Vagina (tissue), 2 donors: ENCODE measurements at regions not wholly inside any gene's neighbourhood (a gene's known extent, or its start where the extent isn't known, plus 50 kb on each side); places are given as distances from the start of the nearest gene placed in this dataset.

Source experiments
- DNase-seq, 2 donors: peaks; one replicate each; pipeline ENCODE4 v3.0.0-alpha.2; 2017; ENCODE audit errors: extremely low spot score in 2 of 2
- H3K27ac ChIP-seq: fragments of 200-600 bp; sonication (generic); one replicate; pipeline ENCODE4 v1.5.1; 2019
- H3K27me3 ChIP-seq: fragments of 200-600 bp; sonication (generic); one replicate; pipeline ENCODE4 v1.5.1; 2019
- H3K36me3 ChIP-seq, 2 donors: fragments of 200-600 bp; sonication (generic); one replicate each; pipeline ENCODE4 v1.5.1; 2017 to 2019
- H3K4me1 ChIP-seq: fragments of 200-600 bp; sonication (generic); one replicate; pipeline ENCODE4 v1.5.1; 2019
- H3K4me3 ChIP-seq, 2 donors: fragments of 200-600 bp; sonication (generic); 1 replicate in 1 of 2; 2 replicates in 1 of 2; pipeline ENCODE4 v1.5.1; 2016 to 2019
- H3K9me3 ChIP-seq: fragments of 200-600 bp; sonication (generic); one replicate; pipeline ENCODE4 v1.5.1; 2019
- POLR2A ChIP-seq, 2 donors: fragments of 450-650 bp; IDR thresholded peaks; one replicate each; pipeline ENCODE4 v1.6.1; 2017; ENCODE audit warnings: antibody characterized with exemption in 2 of 2, mild to moderate bottlenecking in 2 of 2, moderate library complexity in 2 of 2
- POLR2AphosphoS5 ChIP-seq, 2 donors: sonication (generic); formaldehyde crosslinking; IDR thresholded peaks; one replicate each; pipeline ENCODE4 v1.9.0; 2017; ENCODE audit warnings: antibody characterized with exemption in 2 of 2, mild to moderate bottlenecking in 2 of 2, low read depth in 1 of 2; ENCODE audit not compliant: insufficient read depth in 1 of 2
- intact Hi-C: fragments of 100-400 bp; cut with DNase I; formaldehyde crosslinking; loops from one replicate; pipeline ENCODE4 v1.15.1; 2023
- TF ChIP-seq, protein P1 (sequence below), 3 experiments: fragments of 450-650 bp in 2 of 3; fragments of 200-600 bp in 1 of 3; sonication (generic) in 1 of 3; IDR thresholded peaks; one replicate each; pipeline ENCODE4 v1.5.1; 2017 to 2019; ENCODE audit warnings: antibody characterized with exemption in 3 of 3, mild to moderate bottlenecking in 2 of 3, moderate library complexity in 2 of 3

DNA sequence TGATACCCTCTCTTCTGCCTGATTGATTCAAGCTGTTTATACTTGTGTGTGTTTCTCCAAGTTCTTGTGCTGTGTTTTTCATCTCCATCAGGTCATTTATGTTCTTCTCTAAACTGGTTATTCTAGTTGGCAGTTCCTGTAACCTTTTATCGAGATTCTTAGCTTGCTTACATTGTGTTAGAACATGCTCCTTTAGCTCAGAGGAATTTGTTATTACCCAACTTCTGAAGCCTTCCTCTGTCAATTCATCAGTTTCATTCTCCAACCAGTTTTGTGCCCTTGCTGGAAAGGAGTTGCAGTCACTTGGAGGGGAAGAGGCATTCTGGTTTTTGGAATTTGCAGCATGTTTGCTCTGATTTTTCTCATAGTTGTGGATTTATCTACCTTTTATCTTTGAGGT lies 126.2 kb upstream of the FTMT start:
- no peaks in the 10 kb centered on the region for H3K27me3 ChIP-seq
- no peaks in the 10 kb centered on the region for H3K9me3 ChIP-seq
- no peaks in the 10 kb centered on the region for H3K36me3 ChIP-seq
- no peak for DNase-seq
- TF ChIP-seq, protein P1, sequence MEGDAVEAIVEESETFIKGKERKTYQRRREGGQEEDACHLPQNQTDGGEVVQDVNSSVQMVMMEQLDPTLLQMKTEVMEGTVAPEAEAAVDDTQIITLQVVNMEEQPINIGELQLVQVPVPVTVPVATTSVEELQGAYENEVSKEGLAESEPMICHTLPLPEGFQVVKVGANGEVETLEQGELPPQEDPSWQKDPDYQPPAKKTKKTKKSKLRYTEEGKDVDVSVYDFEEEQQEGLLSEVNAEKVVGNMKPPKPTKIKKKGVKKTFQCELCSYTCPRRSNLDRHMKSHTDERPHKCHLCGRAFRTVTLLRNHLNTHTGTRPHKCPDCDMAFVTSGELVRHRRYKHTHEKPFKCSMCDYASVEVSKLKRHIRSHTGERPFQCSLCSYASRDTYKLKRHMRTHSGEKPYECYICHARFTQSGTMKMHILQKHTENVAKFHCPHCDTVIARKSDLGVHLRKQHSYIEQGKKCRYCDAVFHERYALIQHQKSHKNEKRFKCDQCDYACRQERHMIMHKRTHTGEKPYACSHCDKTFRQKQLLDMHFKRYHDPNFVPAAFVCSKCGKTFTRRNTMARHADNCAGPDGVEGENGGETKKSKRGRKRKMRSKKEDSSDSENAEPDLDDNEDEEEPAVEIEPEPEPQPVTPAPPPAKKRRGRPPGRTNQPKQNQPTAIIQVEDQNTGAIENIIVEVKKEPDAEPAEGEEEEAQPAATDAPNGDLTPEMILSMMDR (IDR thresholded peaks at IDR 0.05), result no peak
- no peak for TF ChIP-seq POLR2AphosphoS5 (IDR thresholded peaks at IDR 0.05; ENCODE audit: insufficient read depth in 1 of 2, low read depth in 1 of 2)
- TF ChIP-seq POLR2A (IDR thresholded peaks at IDR 0.05), result no peak
- no peak overlapping the region for H3K27ac ChIP-seq
- intact Hi-C loops, result no loop called here
- H3K4me3 ChIP-seq, result no peak overlapping the region
- no peaks in the 10 kb centered on the region for H3K4me1 ChIP-seq

DNA sequence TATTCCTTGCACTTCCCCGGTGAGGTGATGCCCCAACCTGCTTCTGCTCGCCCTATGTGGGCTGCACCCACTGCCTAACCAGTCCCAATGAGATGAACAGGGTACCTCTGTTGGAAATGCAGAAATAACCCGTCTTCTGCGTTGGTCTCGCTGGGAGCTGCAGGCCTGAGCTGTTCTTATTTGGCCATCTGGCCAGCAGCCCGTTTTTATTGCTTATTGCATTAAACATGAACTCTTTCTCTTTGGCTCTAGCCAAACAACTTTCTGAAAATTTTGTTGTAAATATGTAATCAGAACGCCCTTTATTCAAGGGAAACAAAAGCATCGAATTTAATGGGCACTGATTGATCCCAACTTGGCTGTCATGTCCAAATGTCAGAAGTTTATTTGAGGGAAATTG lies 124.7 kb upstream of the FTMT start:
- no peaks in the 10 kb centered on the region for H3K9me3 ChIP-seq
- no peaks in the 10 kb centered on the region for H3K27me3 ChIP-seq
- no peaks in the 10 kb centered on the region for H3K4me1 ChIP-seq
- TF ChIP-seq, protein P1 (IDR thresholded peaks at IDR 0.05), result no peak
- TF ChIP-seq POLR2A (IDR thresholded peaks at IDR 0.05) (no peak), POLR2AphosphoS5 (IDR thresholded peaks at IDR 0.05; ENCODE audit: insufficient read depth in 1 of 2, low read depth in 1 of 2) (no peak)
- no peaks in the 10 kb centered on the region for H3K36me3 ChIP-seq
- no peak overlapping the region for H3K27ac ChIP-seq
- DNase-seq, result no peak
- no peak overlapping the region for H3K4me3 ChIP-seq
- intact Hi-C loops, result no loop called here

DNA sequence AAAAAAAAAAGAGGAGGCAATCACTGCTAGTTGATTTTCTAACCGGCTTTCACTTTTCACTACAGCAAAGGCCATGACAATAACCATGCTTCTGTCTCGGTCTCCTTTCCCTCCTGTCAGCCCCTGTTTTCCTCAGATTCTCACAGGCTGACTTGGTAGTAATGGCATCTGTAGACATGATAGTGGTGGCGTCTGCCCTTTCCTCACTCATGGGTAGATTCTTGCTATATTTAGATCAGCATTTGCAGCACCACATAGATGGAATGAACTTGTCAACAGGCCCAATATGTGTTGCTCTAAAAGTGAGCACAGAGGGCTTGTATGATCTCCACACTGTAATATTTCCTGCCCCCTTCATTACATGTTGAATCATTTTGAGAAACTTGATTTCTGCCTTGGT lies 120.3 kb upstream of the FTMT start:
- TF ChIP-seq POLR2AphosphoS5 (IDR thresholded peaks at IDR 0.05; ENCODE audit: insufficient read depth in 1 of 2, low read depth in 1 of 2), result no peak
- TF ChIP-seq, protein P1 (IDR thresholded peaks at IDR 0.05), result no peak
- no peak for TF ChIP-seq POLR2A (IDR thresholded peaks at IDR 0.05)
- no peak for DNase-seq
- H3K27ac ChIP-seq, result no peak overlapping the region
- H3K4me1 ChIP-seq, result no peaks in the 10 kb centered on the region
- H3K9me3 ChIP-seq, result no peaks in the 10 kb centered on the region
- no peaks in the 10 kb centered on the region for H3K27me3 ChIP-seq
- H3K36me3 ChIP-seq, result no peaks in the 10 kb centered on the region
- H3K4me3 ChIP-seq, result no peak overlapping the region
- intact Hi-C loops, result no loop called here

DNA sequence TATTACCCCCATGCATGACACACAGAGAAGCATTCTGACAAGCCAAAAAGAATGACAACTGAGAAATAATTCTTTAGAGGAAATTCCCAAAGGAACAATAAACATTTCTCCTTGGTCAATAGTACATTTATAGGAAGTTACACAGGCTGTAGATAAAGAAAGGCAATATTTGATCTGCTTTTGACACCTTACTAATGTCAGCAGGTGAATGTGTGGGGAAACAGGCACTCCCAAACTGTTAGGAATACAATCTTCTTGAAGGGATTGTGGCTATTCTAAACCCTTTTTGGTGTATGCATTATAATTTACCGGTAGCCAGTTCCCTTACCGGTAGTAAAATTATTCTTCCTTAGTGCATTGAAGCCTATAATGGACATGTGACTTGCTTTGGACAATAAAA lies 116.1 kb upstream of the FTMT start:
- Histone ChIP-seq H3K4me1 (no peaks in the 10 kb centered on the region), H3K36me3 (no peaks in the 10 kb centered on the region), H3K27ac (no peak overlapping the region), H3K4me3 (no peak overlapping the region), H3K9me3 (no peaks in the 10 kb centered on the region), H3K27me3 (no peaks in the 10 kb centered on the region)
- intact Hi-C loops, result no loop called here
- TF ChIP-seq, protein P1 (IDR thresholded peaks at IDR 0.05), result no peak
- TF ChIP-seq POLR2A (IDR thresholded peaks at IDR 0.05) (no peak), POLR2AphosphoS5 (IDR thresholded peaks at IDR 0.05; ENCODE audit: insufficient read depth in 1 of 2, low read depth in 1 of 2) (no peak)
- DNase-seq, result no peak

DNA sequence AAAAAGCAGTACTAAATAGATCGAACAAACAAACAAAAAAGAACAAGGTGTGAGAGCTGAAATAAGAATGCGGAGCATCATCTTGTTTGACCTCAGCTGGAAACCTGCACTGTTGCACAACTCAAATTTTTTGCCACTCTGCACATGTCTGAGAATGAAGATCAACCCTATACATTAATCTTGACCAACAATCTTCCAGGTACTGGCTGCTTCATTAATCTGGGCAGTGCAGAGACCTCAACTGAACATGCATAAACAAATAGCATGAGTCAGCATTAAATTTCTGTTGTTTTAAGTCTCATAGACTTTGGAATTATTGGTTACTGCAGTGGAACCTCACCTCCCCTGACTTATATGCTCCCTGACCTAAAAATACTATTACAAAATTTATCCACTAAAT lies 114.6 kb upstream of the FTMT start:
- Histone ChIP-seq H3K4me3 (no peak overlapping the region), H3K27me3 (no peaks in the 10 kb centered on the region), H3K27ac (no peak overlapping the region), H3K4me1 (no peaks in the 10 kb centered on the region), H3K9me3 (no peaks in the 10 kb centered on the region), H3K36me3 (no peaks in the 10 kb centered on the region)
- intact Hi-C loops, result no loop called here
- TF ChIP-seq POLR2AphosphoS5 (IDR thresholded peaks at IDR 0.05; ENCODE audit: insufficient read depth in 1 of 2, low read depth in 1 of 2) (no peak), POLR2A (IDR thresholded peaks at IDR 0.05) (no peak)
- TF ChIP-seq, protein P1 (IDR thresholded peaks at IDR 0.05), result no peak
- no peak for DNase-seq
